ENCODE measurements at regions not wholly inside any gene's neighbourhood (a gene's known extent, or its start where the extent isn't known, plus 50 kb on each side); places are given as distances from the start of the nearest gene placed in this dataset.

GRCh38 chr4:162503868-162504267 lies 340.1 kb upstream of the FSTL5 start:
- Histone ChIP-seq H3K9me2 (replicated peaks; ENCODE audit: low read depth, low read length) (no peaks in the 10 kb centered on the region), H3K4me1 (ENCODE audit: insufficient read depth, low read length, poor library complexity, severe bottlenecking) (no peaks in the 10 kb centered on the region), H3F3A (ENCODE audit: low read depth) (no peaks in the 10 kb centered on the region), H3K4me3 (ENCODE audit: low read length, poor library complexity, severe bottlenecking) (no peak overlapping the region), H2AFZ (ENCODE audit: low read length) (no peak overlapping the region), H3K79me2 (ENCODE audit: insufficient read depth, low read length) (no peaks in the 10 kb centered on the region), H3K27me3 (ENCODE audit: insufficient read depth, low read length, poor library complexity, severe bottlenecking) (no peaks in the 10 kb centered on the region), H4K20me1 (ENCODE audit: insufficient read depth, low read length, poor library complexity, severe bottlenecking) (no peaks in the 10 kb centered on the region), H3K36me3 (ENCODE audit: insufficient read depth, low read length) (no peaks in the 10 kb centered on the region), H3K9ac (ENCODE audit: low read depth, low read length, poor library complexity, severe bottlenecking) (no peak overlapping the region), H3K9me3 (ENCODE audit: insufficient read depth, low read depth, low read length) (no peaks in the 10 kb centered on the region), H3K4me2 (ENCODE audit: low read depth, low read length, poor library complexity, severe bottlenecking) (no peak overlapping the region)
- no peak for TF ChIP-seq EZH2phosphoT487 (IDR thresholded peaks at IDR 0.05; ENCODE audit: borderline replicate concordance)
- no peak for TF ChIP-seq CTCF (conservative IDR thresholded peaks at IDR 0.05; ENCODE audit: low read length)

- Histone ChIP-seq H3K4me2 (ENCODE audit: low read depth, low read length, poor library complexity, severe bottlenecking) (no peak overlapping the region), H3K9me2 (replicated peaks; ENCODE audit: low read depth, low read length) (no peaks in the 10 kb centered on the region), H3K9me3 (ENCODE audit: insufficient read depth, low read depth, low read length) (no peaks in the 10 kb centered on the region), H3F3A (ENCODE audit: low read depth) (no peaks in the 10 kb centered on the region), H3K9ac (ENCODE audit: low read depth, low read length, poor library complexity, severe bottlenecking) (no peak overlapping the region), H3K36me3 (ENCODE audit: insufficient read depth, low read length) (no peaks in the 10 kb centered on the region), H2AFZ (ENCODE audit: low read length) (no peak overlapping the region), H3K27me3 (ENCODE audit: insufficient read depth, low read length, poor library complexity, severe bottlenecking) (no peaks in the 10 kb centered on the region), H3K4me3 (ENCODE audit: low read length, poor library complexity, severe bottlenecking) (no peak overlapping the region), H3K4me1 (ENCODE audit: insufficient read depth, low read length, poor library complexity, severe bottlenecking) (no peaks in the 10 kb centered on the region), H3K79me2 (ENCODE audit: insufficient read depth, low read length) (no peaks in the 10 kb centered on the region), H4K20me1 (ENCODE audit: insufficient read depth, low read length, poor library complexity, severe bottlenecking) (no peaks in the 10 kb centered on the region)
- TF ChIP-seq CTCF (conservative IDR thresholded peaks at IDR 0.05; ENCODE audit: low read length) (no peak), EZH2phosphoT487 (IDR thresholded peaks at IDR 0.05; ENCODE audit: borderline replicate concordance) (no peak)
Measured at GRCh38 chr4:162502109-162502508, 338.3 kb upstream of the FSTL5 start.

- Histone ChIP-seq H4K20me1 (ENCODE audit: insufficient read depth, low read length, poor library complexity, severe bottlenecking) (no peaks in the 10 kb centered on the region), H3K4me1 (ENCODE audit: insufficient read depth, low read length, poor library complexity, severe bottlenecking) (no peaks in the 10 kb centered on the region), H3K9ac (ENCODE audit: low read depth, low read length, poor library complexity, severe bottlenecking) (no peak overlapping the region), H3K79me2 (ENCODE audit: insufficient read depth, low read length) (no peaks in the 10 kb centered on the region), H3K27me3 (ENCODE audit: insufficient read depth, low read length, poor library complexity, severe bottlenecking) (no peaks in the 10 kb centered on the region), H3K36me3 (ENCODE audit: insufficient read depth, low read length) (no peaks in the 10 kb centered on the region), H3K9me2 (replicated peaks; ENCODE audit: low read depth, low read length) (no peaks in the 10 kb centered on the region), H3K4me3 (ENCODE audit: low read length, poor library complexity, severe bottlenecking) (no peak overlapping the region), H3K4me2 (ENCODE audit: low read depth, low read length, poor library complexity, severe bottlenecking) (no peak overlapping the region), H2AFZ (ENCODE audit: low read length) (no peak overlapping the region), H3F3A (ENCODE audit: low read depth) (no peaks in the 10 kb centered on the region), H3K9me3 (ENCODE audit: insufficient read depth, low read depth, low read length) (no peaks in the 10 kb centered on the region)
- no peak for TF ChIP-seq EZH2phosphoT487 (IDR thresholded peaks at IDR 0.05; ENCODE audit: borderline replicate concordance)
- peak; percentile 55 for TF ChIP-seq CTCF (conservative IDR thresholded peaks at IDR 0.05; ENCODE audit: low read length)
Measured at GRCh38 chr4:162499478-162499877, 335.7 kb upstream of the FSTL5 start.

Data from Loucy (cell line).